HTR-8/SVneo (cell line): ENCODE measurements at regions not wholly inside any gene's neighbourhood (a gene's known extent, or its start where the extent isn't known, plus 50 kb on each side); places are given as distances from the start of the nearest gene placed in this dataset.
"Not testable (repeated sequence)": the region's sequence is repeated elsewhere in the genome, so short reads cannot be mapped to it uniquely, and the experiment has no call there.

ENCODE experiments used
- DNase-seq: peaks from one replicate; pipeline ENCODE4 v3.0.0; 2011; ENCODE audit warnings: low spot score, mixed read lengths; ENCODE audit not compliant: insufficient read length
- FAIRE-seq: peaks from 2 replicates; lab custom pipeline; 2011; peaks lifted over from hg19 to GRCh38; lab: Jason Lieb, UNC

GRCh38 chr2:241978670-241979069 is 109.1 kb downstream of the RTP5 start:
- FAIRE-seq (no peak), DNase-seq (no peak)

DNA sequence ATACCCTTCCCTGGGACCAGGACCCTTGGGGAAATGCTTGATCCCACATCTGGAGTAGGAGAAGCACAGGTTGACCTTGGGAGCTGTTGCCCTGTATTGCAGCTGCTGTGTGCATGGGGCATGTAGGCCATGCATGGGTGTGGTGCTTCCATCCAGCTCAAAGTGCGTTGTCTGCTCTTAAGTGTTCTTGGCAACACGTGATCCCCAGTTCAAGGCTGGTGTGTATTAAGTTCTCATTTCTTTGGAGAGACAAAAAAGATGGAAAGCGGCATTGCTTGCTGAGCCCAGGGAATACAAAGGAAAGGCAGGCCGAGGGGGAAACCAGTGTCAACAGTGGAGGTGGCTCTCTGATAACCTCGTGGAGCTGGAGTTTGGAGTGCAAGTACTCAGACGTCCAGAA is 110.7 kb downstream of the RTP5 start:
- DNase-seq (no peak), FAIRE-seq (no peak)

DNA sequence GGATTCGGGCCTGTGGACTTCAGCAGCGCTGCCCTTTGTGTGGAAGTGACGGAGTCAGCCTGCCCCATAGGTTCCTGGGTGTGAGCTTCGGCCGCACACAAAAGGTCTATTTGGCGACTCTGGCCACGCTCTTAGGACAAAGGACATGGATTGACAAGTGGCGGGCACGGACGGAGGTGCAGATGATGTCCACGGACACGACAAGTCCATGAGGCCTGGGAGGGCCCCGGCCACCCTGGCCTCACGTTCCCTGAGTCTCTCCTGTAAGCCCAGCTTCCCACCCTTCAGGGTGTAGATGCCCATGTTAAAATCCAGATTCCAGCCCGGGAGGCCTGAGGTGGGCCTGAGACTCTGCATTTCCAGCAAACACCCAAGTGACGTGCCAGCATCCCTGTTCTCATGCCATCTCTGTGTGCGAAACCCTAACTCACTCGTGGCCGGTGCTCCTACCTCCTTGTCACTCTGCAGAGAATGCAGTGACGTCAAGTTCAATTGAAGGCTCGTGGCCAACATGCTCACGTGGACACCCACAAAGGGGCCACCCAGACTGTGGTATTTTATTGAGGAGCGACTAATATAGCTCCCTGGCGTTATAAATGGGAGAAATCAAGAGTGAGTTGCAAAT is 111.7 kb downstream of the RTP5 start:
- FAIRE-seq = no peak
- no peak for DNase-seq

- no peak for DNase-seq
- FAIRE-seq = peak; percentile 23
These were observed 113.4 kb downstream of the RTP5 start for GRCh38 chr2:241982706-241983570.

GRCh38 chr2:241983571-241984270 is 114.2 kb downstream of the RTP5 start:
- no peak for FAIRE-seq
- no peak for DNase-seq

DNA sequence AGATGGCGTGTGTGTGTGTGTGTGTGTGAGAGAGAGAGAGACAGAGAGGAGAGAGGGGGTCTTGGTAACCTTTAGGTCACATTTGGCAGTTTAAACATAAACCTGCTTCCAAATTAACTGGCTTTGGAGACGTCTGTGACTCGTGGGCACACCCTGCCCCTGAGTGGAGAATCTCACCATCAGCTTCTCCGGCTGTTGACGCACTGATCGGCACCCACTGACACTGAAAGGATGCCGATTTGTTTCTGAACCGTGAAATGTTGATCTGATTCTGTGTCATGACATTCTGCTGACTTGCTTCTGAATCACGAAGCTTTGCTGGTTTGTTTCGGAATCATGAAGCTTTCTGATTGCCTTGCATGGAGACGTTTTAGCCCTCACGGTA is 114.7 kb downstream of the RTP5 start:
- DNase-seq = no peak
- no peak for FAIRE-seq

- no peak for FAIRE-seq
- DNase-seq = no peak
These were observed 115.1 kb downstream of the RTP5 start for GRCh38 chr2:241984658-241985057.

- not testable (repeated sequence) for FAIRE-seq, DNase-seq
These were observed 115.8 kb downstream of the RTP5 start for GRCh38 chr2:241985161-241985985.

- DNase-seq (no peak), FAIRE-seq (no peak)
These were observed 116.4 kb downstream of the RTP5 start for GRCh38 chr2:241985986-241986329.

DNA sequence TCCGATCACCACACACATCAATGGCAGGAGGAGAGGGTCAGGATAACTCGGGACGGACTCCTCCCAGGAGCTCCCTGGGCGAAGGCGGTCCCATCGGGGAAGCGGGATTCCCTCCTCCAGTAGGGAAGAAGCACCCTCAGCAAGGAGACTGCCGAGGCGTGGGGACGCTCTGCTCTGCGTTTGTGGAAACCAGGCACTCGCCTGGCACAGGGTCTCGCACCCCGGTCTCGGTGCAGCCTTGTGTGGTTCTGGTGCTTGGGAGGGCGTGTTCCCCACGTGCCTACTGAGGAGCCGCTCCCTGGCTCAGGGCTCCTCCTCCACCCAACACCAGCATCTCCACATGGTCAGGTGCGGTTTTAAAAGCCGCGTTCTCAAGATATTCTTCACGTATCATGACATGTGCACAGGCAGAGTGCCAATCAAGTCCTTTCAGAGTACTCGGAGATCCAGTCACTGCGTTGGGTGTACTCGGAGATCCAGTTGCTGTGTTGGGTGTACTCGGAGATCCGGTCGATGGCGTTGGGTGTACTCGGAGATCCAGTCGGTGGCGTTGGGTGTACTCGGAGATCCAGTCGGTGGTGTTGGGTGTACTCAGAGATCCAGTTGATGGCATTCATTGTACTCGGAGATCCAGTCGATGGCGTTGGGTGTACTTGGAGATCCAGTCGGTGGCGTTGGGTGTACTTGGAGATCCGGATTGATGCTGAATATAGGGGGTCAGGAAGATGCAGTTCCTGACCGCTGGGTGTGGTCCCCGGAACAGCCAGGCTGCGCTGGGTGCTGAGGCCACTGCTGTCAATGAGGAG is 117.5 kb downstream of the RTP5 start:
- DNase-seq = no peak
- peak; percentile 84 for FAIRE-seq

- no peak for DNase-seq
- no peak for FAIRE-seq
These were observed 118.2 kb downstream of the RTP5 start for GRCh38 chr2:241987726-241988125.

DNA sequence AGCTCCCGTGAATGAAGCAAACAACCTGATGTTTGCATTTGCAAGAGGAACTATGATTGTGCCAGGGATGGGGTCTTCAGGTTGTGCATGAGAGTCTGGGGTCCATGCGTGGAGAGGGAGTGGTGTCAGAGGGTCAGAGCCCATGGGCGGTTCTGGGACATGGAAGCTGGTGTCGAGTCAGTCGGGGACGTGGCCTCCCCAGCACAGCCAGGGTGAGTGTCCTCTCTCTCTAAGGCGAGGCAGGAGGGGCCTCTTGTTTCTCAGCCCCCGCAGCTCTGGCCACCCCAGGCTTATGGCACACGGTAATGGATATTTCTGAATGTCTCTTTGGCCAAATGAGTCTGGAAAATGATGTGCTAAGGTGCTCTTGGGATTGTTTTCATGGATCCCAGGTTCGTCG is 118.6 kb downstream of the RTP5 start:
- FAIRE-seq (no peak), DNase-seq (no peak)

DNA sequence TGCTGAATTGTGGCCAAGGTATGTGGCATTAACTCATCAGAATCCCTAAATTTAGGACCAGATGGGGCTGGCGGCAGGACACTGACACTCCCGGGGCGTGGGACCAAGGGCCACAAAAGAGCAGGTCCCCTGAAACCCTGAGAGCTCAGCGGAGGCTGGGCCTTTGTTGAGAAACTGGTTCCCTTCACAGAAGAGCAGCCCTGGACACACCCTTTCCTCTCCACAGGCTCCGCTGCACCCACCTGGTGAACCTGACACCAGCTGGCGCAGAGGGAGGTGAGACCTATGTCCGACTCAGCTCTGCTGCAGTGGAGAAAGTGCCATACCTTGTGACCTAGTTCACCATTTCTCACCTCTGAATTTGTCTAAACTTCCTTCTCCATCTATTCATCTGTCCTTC is 119.5 kb downstream of the RTP5 start:
- DNase-seq = no peak
- FAIRE-seq = no peak

DNA sequence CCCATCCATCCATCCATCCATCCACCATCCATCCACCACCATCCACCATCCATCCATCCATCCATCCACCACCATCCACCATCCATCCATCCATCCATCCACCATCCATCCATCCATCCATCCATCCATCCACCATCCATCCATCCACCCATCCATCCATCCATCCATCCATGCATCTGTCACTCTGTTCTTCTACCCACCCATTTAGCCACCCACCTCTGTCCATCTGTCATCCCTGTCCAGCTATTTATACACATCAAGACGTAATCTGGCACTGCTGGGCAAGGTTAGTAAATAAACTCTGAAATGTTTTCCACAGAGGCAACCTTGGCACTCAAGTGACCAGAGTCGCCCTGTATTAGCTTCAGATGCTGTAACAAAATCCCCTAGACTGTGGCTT is 120.9 kb downstream of the RTP5 start:
- DNase-seq = no peak
- FAIRE-seq = no peak

GRCh38 chr2:241991299-241991698 is 121.8 kb downstream of the RTP5 start:
- DNase-seq (no peak), FAIRE-seq (no peak)

DNA sequence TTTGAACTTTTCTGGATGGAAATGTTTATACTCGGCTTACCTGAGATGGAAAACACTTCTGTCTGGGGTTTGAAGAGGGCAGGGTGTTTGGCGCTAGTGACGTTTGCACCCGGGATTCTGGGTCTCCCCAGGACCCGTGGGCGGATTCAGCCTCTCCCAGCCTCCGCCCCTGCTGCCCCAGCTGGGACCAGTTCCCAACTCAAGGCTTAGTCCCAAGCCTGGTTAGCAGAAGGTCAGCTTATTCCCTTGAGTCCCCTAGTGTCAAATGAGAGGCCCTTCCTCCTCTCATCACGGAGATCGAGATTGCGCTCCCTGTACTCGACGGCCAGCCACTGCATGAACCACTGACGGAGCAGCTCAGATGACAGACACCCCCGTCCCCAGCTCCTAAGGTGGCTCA is 123.2 kb downstream of the RTP5 start:
- DNase-seq = no peak
- no peak for FAIRE-seq

DNA sequence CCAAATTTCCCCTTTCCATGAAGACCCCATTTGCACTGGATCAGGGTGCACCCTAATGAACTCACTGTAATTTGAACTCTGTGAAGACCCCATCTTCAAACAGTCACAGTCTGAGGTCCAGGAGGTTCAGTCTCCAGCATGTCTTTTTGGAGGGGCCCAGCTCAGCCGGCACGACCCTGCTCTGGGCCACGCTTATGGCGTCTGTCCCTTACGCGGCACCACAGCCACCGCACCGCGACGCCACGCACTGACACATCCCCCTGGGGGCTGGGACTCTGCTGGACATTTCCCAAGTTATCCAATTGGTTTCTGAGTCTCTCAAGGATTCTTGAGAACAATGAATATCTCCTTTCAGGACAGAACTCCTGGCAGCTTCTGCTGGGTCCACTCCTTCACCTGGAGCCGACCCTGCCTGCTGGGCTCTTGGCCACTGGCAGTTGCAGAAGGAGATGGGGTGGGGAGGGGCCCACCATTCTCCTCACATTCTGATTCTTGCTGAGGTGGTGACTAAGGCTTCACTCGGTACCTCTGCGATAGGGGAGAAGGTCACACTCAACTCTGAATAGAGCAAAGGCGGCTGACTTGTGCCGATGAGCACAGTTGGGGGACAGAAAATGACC is 124.0 kb downstream of the RTP5 start:
- DNase-seq (no peak), FAIRE-seq (no peak)

DNA sequence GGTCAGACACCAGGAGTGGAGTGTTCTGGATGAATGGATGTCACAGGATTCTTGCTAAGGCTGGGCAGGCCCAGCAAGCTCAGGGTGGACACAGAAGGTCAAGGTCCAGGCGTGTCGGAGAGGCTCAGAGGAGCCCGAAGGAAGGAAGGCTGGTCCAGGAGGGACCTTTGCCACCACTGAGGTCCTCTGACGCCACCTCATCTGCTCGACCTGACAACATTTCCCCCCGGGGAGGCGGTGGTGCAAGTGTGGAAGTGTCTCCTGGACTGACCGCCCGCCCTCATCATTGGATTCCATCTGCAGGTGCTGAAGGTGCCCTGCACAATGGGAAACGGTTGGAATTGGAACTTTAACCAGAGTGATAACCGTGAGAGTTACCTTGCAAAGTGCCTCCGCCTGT is 124.6 kb downstream of the RTP5 start:
- no peak for DNase-seq
- FAIRE-seq = no peak

DNA sequence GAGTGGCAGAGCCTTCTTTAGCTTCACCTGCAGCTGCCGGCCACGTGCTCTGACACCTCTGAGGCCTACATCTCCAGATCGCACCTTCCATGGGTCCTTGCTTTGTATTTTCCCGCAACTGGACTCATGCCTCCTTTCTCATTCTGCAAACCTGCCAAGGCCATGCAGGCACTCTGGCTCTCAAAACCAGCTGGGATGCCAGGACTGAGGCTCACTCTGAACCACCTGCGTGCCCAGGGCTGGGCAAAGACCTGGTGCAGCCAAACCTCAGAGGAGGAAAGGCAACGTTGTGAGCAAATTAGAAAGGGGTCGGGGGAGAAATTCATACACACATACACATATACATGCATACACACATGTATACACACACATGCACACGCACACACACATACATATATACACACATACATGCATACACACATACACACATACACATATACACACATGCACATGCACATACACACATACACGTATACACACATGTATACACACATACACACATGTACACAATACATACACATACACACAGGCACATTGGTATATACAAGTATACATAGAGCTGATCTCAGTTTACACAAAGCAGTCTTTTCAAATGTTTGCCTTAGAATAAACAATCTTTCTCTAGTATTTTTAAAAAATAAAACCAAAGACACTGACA is 125.2 kb downstream of the RTP5 start:
- DNase-seq = no peak
- peak; percentile 73 for FAIRE-seq
